AG04450 (cell line): ENCODE measurements at regions not wholly inside any gene's neighbourhood (a gene's known extent, or its start where the extent isn't known, plus 50 kb on each side); places are given as distances from the start of the nearest gene placed in this dataset.

ENCODE experiments used
- CTCF ChIA-PET: fragments of 300-600, 350-600 bp; formaldehyde crosslinking; extraction: SDS; loops from one replicate; lab custom pipeline; 2022; ENCODE audit warnings: antibody characterized with exemption, inconsistent platforms; lab: Charles Lee
- POLR2A ChIA-PET: fragments of 350-600 bp; formaldehyde crosslinking; extraction: SDS; loops from one replicate; lab custom pipeline; 2021; ENCODE audit warnings: antibody characterized with exemption, inconsistent platforms; lab: Yijun Ruan, JAX
- DNase-seq: peaks from one replicate; pipeline ENCODE4 v3.0.0-alpha.2; 2011; ENCODE audit warnings: low read depth, low spot score
- H3K27ac ChIP-seq: one replicate; pipeline ENCODE4 v1.5.1; 2012; ENCODE audit warnings: low read depth, low read length, control low read depth
- H3K27me3 ChIP-seq: one replicate; pipeline ENCODE4 v1.6.0; 2012; ENCODE audit warnings: low read length; ENCODE audit not compliant: control insufficient read depth, insufficient read depth
- H3K4me3 ChIP-seq: 2 replicates; pipeline ENCODE4 v1.5.1; 2011; ENCODE audit warnings: mild to moderate bottlenecking, low read depth, low read length, control low read depth
- H3K9me3 ChIP-seq: 2 replicates; pipeline ENCODE4 v1.5.1; 2012; ENCODE audit warnings: low read length; ENCODE audit not compliant: control insufficient read depth, insufficient read depth
- CTCF ChIP-seq: IDR thresholded peaks from 2 replicates; pipeline ENCODE4 v1.5.1; 2011; ENCODE audit warnings: low read depth, low read length, control low read depth, inconsistent platforms

DNA sequence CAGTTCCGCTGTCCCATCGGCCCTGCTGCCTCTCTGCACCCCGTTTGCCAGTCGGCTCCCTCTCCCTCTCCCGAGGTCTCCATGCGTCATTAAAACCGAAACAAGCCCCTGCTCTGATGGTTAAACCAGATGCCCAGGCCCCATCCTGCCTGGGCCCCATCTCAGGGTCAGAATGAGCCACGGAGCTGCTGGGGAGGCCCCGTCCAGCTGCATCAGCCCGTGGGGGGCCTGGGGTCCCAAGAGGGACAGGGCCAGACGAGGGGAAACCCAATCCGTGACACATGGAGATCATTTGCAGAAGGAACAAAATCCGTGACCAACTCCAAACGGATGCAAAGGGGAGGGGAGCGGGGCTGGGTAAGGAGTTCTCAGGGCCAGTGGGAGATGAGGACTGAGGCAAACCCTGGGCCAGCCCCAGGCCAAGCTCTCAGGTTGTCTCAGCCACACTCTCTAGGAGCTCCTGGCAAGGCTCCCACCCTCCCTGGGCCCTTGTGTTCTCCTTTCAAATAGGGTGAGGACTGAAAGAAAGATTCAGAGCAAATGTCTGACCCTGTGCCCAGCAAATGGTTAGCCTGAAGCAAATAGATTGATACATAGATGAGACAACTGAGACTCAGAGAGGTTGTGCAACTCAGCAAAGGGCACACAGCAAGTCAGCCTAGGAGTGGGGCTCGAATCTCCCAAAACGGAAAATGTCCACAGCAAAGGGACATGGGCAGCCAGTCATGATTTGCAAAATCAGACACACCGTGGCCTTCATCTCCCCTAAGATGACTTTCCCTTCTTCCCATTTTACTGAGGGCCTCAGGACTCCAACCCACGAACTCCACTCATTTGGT, 162.1 kb downstream of the MN1 start:
- CTCF ChIA-PET: no interaction called here
- Histone ChIP-seq H3K9me3 (no peaks in the 10 kb centered on the region; the same call in 1 of the 2 replicates), H3K4me3 (no peak overlapping the region), H3K27me3 (peaks cover 51% of the 10 kb centered on the region), H3K27ac (no peak overlapping the region)
- DNase-seq: no peak
- no peak for TF ChIP-seq CTCF
- POLR2A ChIA-PET: no interaction called here

DNA sequence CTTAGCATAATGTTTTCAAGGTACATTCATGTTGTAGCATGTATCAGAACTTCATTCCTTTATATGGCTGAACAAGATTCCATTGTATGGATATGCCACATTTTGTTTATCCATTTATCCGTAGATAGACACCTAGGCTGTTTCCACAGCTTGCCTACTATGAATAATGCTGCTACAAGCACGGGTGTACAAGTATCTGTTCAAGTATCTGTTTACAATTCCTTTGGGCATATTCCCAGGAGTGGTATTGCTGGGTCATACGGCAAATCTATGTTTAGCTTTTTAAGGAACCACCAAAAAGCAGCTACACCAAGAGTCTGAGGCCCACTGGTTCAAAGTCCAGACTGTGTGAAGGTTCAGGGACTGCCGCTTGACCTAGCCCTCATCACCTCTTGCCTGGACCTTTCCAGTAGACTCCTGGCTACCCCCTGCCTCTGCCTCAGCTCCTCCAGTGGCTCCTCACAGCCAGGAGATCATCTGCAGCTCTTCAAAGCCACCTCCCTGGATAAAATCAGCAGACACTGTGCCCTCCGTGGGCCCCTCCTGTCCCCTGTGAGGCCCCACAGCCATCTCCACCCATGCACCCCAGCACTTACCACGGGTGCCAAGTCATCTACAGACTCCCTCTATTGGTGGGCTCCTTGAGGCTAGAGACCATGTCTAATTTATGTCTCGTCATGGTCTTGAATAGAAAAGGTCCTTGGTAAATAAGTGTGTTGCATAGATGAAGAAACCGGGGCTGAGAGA, 160.3 kb downstream of the MN1 start:
- POLR2A ChIA-PET: interaction anchor here (0.6 kb wide), 1 partner anchor 268 kb away, joined by 5 read pairs; no protein-coding TSS in a partner anchor
- no peak for TF ChIP-seq CTCF
- Histone ChIP-seq H3K9me3 (no peaks in the 10 kb centered on the region; the same call in 1 of the 2 replicates), H3K27me3 (peaks cover 42% of the 10 kb centered on the region), H3K27ac (no peak overlapping the region), H3K4me3 (no peak overlapping the region)
- no peak for DNase-seq
- CTCF ChIA-PET: no interaction called here

DNA sequence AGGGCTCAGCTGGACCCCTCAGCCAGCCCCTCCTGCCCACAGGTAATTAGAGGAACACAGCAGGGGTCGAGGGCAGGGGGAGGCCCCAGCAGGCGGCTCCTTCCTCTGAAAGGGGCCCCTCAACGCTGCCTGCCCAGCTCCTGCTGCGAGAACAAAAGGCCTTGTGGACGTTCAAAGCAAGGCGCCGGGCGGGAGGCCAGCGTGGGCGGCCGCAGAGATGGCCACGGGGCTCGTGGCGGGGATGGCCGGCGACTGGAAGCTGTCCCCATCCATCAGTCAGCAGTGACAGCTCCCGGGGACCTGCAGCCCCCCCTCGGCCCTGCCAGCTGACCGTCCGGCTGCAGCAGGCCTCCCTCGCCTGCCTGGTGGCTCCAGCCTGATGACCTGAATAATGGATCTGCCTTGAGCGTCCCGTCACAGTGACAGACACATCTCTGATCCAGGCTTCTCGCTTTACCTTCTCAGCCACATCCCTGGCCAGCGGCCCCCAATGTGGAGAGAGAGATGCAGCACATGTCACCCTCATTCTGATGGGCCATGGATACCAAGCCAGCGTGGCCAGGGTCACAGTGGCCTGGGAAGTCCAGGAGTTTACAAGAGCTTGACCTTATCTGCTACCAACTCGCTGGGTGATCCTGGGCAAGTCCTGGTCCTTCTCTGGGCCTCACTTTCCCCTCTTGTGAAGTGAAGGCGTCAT, 159.3 kb downstream of the MN1 start:
- peaks cover 35% of the 10 kb centered on the region for H3K27me3 ChIP-seq
- H3K27ac ChIP-seq: no peak overlapping the region
- no peak overlapping the region for H3K4me3 ChIP-seq
- ChIA-PET CTCF (no interaction called here), POLR2A (no interaction called here)
- no peak for TF ChIP-seq CTCF
- H3K9me3 ChIP-seq: no peaks in the 10 kb centered on the region; the same call in 1 of the 2 replicates
- DNase-seq: no peak

DNA sequence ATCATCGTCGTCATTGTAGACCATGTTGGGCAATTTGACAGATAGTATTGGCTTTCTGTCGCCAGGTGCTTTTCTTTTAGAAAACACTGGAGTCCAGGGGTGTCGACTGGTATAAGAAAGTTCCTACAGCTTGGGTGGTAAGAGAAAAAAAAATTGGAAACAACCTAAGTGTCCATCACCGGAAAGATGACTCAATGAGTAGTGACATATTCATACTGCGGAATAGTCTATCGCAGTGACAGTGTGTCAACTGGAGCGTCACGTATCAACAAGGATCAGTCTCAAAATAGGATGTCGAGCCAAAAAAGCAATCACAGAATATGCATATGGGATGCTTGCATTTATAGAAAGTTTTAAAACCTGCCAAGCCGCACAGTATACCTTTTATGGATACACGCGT, 157.6 kb downstream of the MN1 start:
- TF ChIP-seq CTCF: no peak
- Histone ChIP-seq H3K27ac (no peak overlapping the region), H3K9me3 (no peaks in the 10 kb centered on the region; the same call in 1 of the 2 replicates), H3K27me3 (peaks cover 33% of the 10 kb centered on the region), H3K4me3 (no peak overlapping the region)
- DNase-seq: no peak
- POLR2A ChIA-PET: no interaction called here
- CTCF ChIA-PET: no interaction called here
